Cardiac muscle cell (in vitro differentiated cells and primary cell): ENCODE measurements at regions not wholly inside any gene's neighbourhood (a gene's known extent, or its start where the extent isn't known, plus 50 kb on each side); places are given as distances from the start of the nearest gene placed in this dataset.
A peak's percentile ranks its signal among the peaks of the same experiment; 100 is the strongest.

Experiments
- DNase-seq, 2 donors: peaks; one replicate each; pipeline versions ENCODE4 v3.0.0 to v3.0.0-alpha.2; 2010 to 2017; ENCODE audit warnings: low read depth in 1 of 2, low spot score in 1 of 2
- H3K27ac ChIP-seq: fragments of 200-600 bp; sonication (generic); 2 replicates; pipeline ENCODE4 v1.5.1; 2016
- H3K27me3 ChIP-seq: fragments of 200-600 bp; sonication (generic); 2 replicates; pipeline ENCODE4 v1.6.0; 2016; ENCODE audit warnings: control low read depth
- H3K36me3 ChIP-seq: fragments of 200-600 bp; sonication (generic); 2 replicates; pipeline ENCODE4 v1.5.1; 2016; ENCODE audit warnings: control low read depth
- H3K4me1 ChIP-seq: fragments of 200-600 bp; sonication (generic); 2 replicates; pipeline ENCODE4 v1.8.1; 2017; ENCODE audit warnings: low read depth, mild to moderate bottlenecking, mixed run types
- H3K4me3 ChIP-seq: fragments of 200-600 bp; sonication (generic); 2 replicates; pipeline ENCODE4 v1.5.1; 2016; ENCODE audit warnings: mild to moderate bottlenecking
- H3K9me3 ChIP-seq: fragments of 200-600 bp; sonication (generic); 2 replicates; pipeline ENCODE4 v1.5.1; 2017; ENCODE audit warnings: low read depth, mild to moderate bottlenecking, control low read depth
- TF ChIP-seq, protein P1 (sequence below): IDR thresholded peaks from 2 replicates; pipeline ENCODE4 v1.5.1; 2012; ENCODE audit warnings: low read depth, mild to moderate bottlenecking, low read length

- Histone ChIP-seq H3K36me3 (no peaks in the 10 kb centered on the region), H3K4me1 (peaks cover 25% of the 10 kb centered on the region), H3K4me3 (no peak overlapping the region), H3K27ac (no peak overlapping the region), H3K27me3 (no peaks in the 10 kb centered on the region), H3K9me3 (no peaks in the 10 kb centered on the region)
- TF ChIP-seq, protein P1, sequence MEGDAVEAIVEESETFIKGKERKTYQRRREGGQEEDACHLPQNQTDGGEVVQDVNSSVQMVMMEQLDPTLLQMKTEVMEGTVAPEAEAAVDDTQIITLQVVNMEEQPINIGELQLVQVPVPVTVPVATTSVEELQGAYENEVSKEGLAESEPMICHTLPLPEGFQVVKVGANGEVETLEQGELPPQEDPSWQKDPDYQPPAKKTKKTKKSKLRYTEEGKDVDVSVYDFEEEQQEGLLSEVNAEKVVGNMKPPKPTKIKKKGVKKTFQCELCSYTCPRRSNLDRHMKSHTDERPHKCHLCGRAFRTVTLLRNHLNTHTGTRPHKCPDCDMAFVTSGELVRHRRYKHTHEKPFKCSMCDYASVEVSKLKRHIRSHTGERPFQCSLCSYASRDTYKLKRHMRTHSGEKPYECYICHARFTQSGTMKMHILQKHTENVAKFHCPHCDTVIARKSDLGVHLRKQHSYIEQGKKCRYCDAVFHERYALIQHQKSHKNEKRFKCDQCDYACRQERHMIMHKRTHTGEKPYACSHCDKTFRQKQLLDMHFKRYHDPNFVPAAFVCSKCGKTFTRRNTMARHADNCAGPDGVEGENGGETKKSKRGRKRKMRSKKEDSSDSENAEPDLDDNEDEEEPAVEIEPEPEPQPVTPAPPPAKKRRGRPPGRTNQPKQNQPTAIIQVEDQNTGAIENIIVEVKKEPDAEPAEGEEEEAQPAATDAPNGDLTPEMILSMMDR, result no peak
- DNase-seq, result peak; percentile 18 to 34
Measured at GRCh38 chr7:132030086-132030568, 473.7 kb upstream of the PODXL start.

DNA sequence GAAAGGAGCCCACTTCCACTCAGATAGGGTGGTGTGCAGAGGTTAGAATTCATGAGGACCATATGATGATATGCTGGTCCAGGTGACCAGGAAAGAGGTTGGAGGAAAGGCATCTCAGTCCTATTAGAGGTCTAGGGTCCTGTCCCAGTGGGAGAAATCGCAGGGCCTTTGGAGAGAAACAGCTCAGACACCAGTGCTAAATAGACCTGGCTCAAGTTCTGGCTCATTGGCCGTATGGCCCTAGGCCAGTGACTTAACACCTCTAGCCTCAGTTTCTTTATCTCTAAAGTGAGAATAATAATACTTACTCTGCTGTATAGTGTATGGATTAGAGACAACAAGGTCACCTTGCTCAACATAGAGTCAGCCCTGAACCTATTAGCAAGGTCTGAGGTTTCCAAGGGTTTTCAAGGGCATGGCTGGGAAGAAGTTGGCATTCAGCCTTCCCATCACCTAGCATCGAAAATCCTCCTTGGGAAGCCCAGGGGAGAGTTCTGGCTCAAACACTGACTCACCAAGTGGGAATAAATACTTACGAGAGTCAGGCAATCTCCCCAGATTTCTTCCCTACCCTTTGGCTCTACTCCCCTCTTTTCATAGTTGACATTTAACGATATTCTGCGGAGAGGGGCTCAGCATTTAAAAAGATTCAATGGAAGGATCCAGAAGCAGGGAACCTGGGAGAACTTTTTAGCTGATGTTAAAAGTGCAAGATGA lies 473.1 kb upstream of the PODXL start:
- Histone ChIP-seq H3K4me1 (peaks cover 25% of the 10 kb centered on the region), H3K27ac (no peak overlapping the region), H3K4me3 (no peak overlapping the region), H3K27me3 (no peaks in the 10 kb centered on the region), H3K9me3 (no peaks in the 10 kb centered on the region), H3K36me3 (no peaks in the 10 kb centered on the region)
- DNase-seq, result no peak
- TF ChIP-seq, protein P1, result no peak

DNA sequence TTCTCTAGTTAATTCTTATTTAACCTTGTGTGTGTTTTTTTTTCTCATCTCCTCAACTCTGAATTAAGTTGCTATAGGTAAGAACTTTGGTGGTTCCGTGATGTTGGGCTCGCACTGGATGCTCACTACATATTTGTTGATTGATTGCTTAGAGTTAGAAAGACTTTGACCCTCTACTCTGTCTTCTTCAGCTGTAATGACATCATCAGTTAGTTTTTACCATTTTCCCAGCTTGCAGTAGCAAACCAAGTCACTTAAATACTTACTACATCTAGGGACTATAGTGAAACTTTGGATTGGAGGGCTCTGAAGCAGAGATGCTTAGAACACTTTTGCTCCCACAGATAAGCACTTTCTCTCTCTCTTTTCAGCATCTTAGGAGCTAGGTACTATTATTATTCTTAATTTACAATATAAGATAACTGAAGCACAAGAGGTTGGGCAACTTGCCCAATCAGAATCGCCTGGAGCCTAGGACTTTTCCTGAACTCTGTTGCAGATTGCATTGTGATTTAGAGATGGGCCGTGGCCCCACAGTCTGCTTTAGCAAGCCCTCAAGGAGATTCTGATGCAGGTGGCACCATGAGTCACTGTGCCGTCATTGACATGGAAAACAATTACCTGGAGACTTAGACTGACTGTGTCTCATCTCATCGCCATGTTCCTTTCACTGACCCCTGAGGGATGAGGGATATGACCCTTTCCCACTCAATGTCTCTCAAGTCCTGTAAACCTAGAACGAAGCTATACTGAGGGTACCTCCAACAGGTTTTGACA lies 471.9 kb upstream of the PODXL start:
- peaks cover 33% of the 10 kb centered on the region for H3K4me1 ChIP-seq
- no peaks in the 10 kb centered on the region for H3K27me3 ChIP-seq
- no peaks in the 10 kb centered on the region for H3K36me3 ChIP-seq
- no peak overlapping the region for H3K27ac ChIP-seq
- TF ChIP-seq, protein P1, result no peak
- H3K4me3 ChIP-seq, result no peak overlapping the region
- DNase-seq, result no peak
- H3K9me3 ChIP-seq, result no peaks in the 10 kb centered on the region

DNA sequence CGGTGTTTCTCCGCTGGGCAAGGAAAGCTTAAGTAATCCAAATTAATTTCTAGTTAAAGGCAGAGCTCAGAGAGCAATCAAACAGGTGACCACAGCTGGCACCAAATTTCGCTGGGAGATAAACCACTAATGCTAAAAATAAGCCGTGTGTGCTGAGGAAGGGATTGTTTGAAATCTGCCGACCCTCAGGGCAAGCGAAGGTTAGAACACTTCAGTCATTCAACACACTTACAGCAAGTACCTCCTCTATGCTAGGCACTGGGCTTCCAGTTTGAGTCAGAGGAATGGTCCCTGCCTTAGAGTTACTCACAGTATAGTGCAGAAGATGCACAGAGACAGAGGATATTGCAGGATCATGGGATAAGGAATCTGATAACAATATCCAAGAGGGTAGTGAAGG lies 467.9 kb upstream of the PODXL start:
- H3K9me3 ChIP-seq, result no peaks in the 10 kb centered on the region
- H3K36me3 ChIP-seq, result no peaks in the 10 kb centered on the region
- no peak overlapping the region for H3K4me3 ChIP-seq
- DNase-seq, result peak in 1 of 2 donors; percentile 59
- TF ChIP-seq, protein P1, result no peak
- no peaks in the 10 kb centered on the region for H3K27me3 ChIP-seq
- peaks cover 25% of the 10 kb centered on the region for H3K4me1 ChIP-seq
- H3K27ac ChIP-seq, result no peak overlapping the region

- no peaks in the 10 kb centered on the region for H3K27me3 ChIP-seq
- no peaks in the 10 kb centered on the region for H3K9me3 ChIP-seq
- H3K36me3 ChIP-seq, result no peaks in the 10 kb centered on the region
- H3K4me1 ChIP-seq, result peaks cover 25% of the 10 kb centered on the region
- no peak overlapping the region for H3K27ac ChIP-seq
- TF ChIP-seq, protein P1, result no peak
- no peak overlapping the region for H3K4me3 ChIP-seq
- DNase-seq, result no peak
Measured at GRCh38 chr7:132023466-132023865, 467.0 kb upstream of the PODXL start.
